Mesendoderm (in vitro differentiated cells): ENCODE measurements at regions not wholly inside any gene's neighbourhood (a gene's known extent, or its start where the extent isn't known, plus 50 kb on each side); places are given as distances from the start of the nearest gene placed in this dataset.
A peak's percentile ranks its signal among the peaks of the same experiment; 100 is the strongest.

Experiments used
- DNase-seq: peaks from one replicate; pipeline ENCODE4 v3.0.0; 2013
- H2AK5ac ChIP-seq: 2 replicates; pipeline ENCODE4 v1.6.1; 2013; ENCODE audit warnings: low read length, inconsistent platforms
- H2BK120ac ChIP-seq: 2 replicates; pipeline ENCODE4 v1.6.1; 2013; ENCODE audit warnings: low read depth, mild to moderate bottlenecking, low read length, moderate library complexity, mixed read lengths
- H2BK15ac ChIP-seq: replicated peaks from 2 replicates; pipeline ENCODE4 v1.6.1; 2013; ENCODE audit warnings: low read depth, mild to moderate bottlenecking, moderate library complexity
- H2BK5ac ChIP-seq: 2 replicates; pipeline ENCODE4 v1.6.1; 2013; ENCODE audit warnings: low read length, inconsistent platforms
- H3K18ac ChIP-seq: 2 replicates; pipeline ENCODE4 v1.6.1; 2013; ENCODE audit warnings: mild to moderate bottlenecking, low read length, mixed read lengths
- H3K23ac ChIP-seq: one replicate; pipeline ENCODE4 v1.6.1; 2013; ENCODE audit warnings: low read length
- H3K27ac ChIP-seq: 2 replicates; pipeline ENCODE4 v1.5.1; 2013; ENCODE audit warnings: low read depth, mild to moderate bottlenecking, inconsistent platforms, low read length, moderate library complexity
- H3K27me3 ChIP-seq: 2 replicates; pipeline ENCODE4 v1.6.1; 2013; ENCODE audit warnings: low read length, control low read depth, mild to moderate bottlenecking, inconsistent platforms; ENCODE audit not compliant: insufficient read depth, poor library complexity
- H3K36me3 ChIP-seq: 2 replicates; pipeline ENCODE4 v1.6.1; 2013; ENCODE audit warnings: low read length, inconsistent platforms; ENCODE audit not compliant: control insufficient read depth, insufficient read depth
- H3K4ac ChIP-seq: one replicate; pipeline ENCODE4 v1.6.1; 2013; ENCODE audit warnings: low read depth, mild to moderate bottlenecking, low read length, moderate library complexity
- H3K4me1 ChIP-seq: 2 replicates; pipeline ENCODE4 v1.6.1; 2013; ENCODE audit warnings: low read depth, low read length, inconsistent platforms; ENCODE audit not compliant: control insufficient read depth
- H3K4me2 ChIP-seq: 2 replicates; pipeline ENCODE4 v1.6.1; 2013; ENCODE audit warnings: low read length
- H3K4me3 ChIP-seq: 2 replicates; pipeline ENCODE4 v1.5.1; 2013; ENCODE audit warnings: mild to moderate bottlenecking, low read length
- H3K56ac ChIP-seq: one replicate; pipeline ENCODE4 v1.6.1; 2013; ENCODE audit warnings: low read length
- H3K79me1 ChIP-seq: 2 replicates; pipeline ENCODE4 v1.6.1; 2013; ENCODE audit warnings: low read length, inconsistent platforms
- H3K79me2 ChIP-seq: 2 replicates; pipeline ENCODE4 v1.6.1; 2013; ENCODE audit warnings: mild to moderate bottlenecking, low read length; ENCODE audit not compliant: control insufficient read depth, insufficient read depth
- H3K9ac ChIP-seq: 2 replicates; pipeline ENCODE4 v1.6.1; 2013; ENCODE audit warnings: low read length, inconsistent platforms
- H4K5ac ChIP-seq: one replicate; pipeline ENCODE4 v1.6.1; 2013; ENCODE audit warnings: low read length
- H4K8ac ChIP-seq: one replicate; pipeline ENCODE4 v1.6.1; 2013; ENCODE audit warnings: low read depth, mild to moderate bottlenecking, control low read depth, low read length, moderate library complexity
- WGBS: extraction: QIAGEN DNeasy Blood & Tissue Kit; methylation state at CpG from one replicate; pipeline ENCODE4 v1.1.7; 2013; ENCODE audit warnings: low lambda C conversion rate, missing lambda C conversion rate; ENCODE audit not compliant: insufficient coverage; ENCODE audit errors: extremely low coverage; 5-methylcytosine and 5-hydroxymethylcytosine counted together

DNA sequence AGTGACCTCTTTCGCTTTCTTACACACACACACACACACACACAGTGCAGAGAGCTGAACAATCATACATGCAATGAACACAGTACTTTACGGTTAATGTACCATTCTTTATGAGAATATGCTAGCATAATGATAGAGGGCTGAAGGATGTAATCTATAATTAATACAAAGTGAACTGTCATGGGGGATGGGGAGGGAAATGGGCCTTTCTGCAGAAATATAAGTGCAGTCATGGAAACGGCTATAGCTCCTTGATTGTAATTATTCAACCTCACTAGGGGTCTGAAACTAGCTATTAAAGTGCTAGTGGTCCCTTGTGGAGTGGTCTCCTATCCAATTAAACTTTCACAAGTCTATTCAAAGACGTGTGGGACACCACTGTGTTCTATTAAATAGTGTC lies 443.2 kb upstream of the FOXG1 start:
- H3K23ac ChIP-seq = no peak overlapping the region
- no peak for DNase-seq
- no peak overlapping the region for H3K4ac ChIP-seq
- no CpG with 5 or more reads among the region's 4 CpGs for WGBS
- H2BK15ac ChIP-seq = no peak overlapping the region
- H3K79me1 ChIP-seq = no peaks in the 10 kb centered on the region
- H3K4me2 ChIP-seq = no peak overlapping the region
- no peak overlapping the region for H3K56ac ChIP-seq
- H2BK120ac ChIP-seq = no peak overlapping the region
- no peaks in the 10 kb centered on the region for H3K27me3 ChIP-seq
- H3K18ac ChIP-seq = no peak overlapping the region
- no peaks in the 10 kb centered on the region for H3K4me1 ChIP-seq
- no peak overlapping the region for H3K4me3 ChIP-seq
- no peak overlapping the region for H3K9ac ChIP-seq
- H2BK5ac ChIP-seq = no peak overlapping the region
- H4K5ac ChIP-seq = no peak overlapping the region
- no peak overlapping the region for H3K27ac ChIP-seq
- H3K36me3 ChIP-seq = no peaks in the 10 kb centered on the region
- no peaks in the 10 kb centered on the region for H3K79me2 ChIP-seq
- H4K8ac ChIP-seq = no peak overlapping the region
- H2AK5ac ChIP-seq = no peak overlapping the region

DNA sequence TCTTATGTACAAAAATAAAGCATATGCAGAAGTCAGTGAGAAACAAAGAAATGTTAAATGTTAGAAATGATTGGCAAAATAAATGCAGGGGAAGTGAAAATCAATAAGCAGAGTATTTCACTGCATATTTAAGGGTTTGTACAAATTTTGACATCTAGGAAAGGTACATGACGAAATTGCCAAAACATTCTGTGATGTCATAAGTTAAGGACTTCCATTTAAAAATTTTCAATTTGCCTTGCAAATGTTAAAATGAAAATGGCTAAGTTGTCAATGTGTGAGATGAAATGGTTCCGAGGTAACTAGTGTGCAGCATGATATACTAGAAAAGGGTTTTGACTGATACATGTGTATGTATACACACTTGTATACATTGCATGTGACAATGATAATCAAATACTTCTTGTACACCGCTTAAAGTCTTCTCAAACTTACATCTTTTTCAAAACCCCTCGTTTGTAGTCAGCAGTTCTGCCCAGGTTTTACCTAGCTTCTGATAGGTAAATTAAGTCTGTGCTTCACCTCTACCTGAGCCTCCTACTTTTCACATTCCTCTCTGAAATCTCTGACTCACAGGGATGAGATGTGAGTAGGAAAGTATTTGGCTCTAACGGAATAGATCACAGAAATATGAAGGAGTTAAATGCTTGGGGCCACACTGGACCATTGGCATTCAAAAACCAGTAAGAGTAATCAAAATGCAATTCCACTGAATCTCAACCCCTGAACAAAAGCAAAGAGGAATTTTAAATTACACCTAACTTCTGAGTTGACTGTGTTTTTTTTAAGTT lies 442.4 kb upstream of the FOXG1 start:
- no peak overlapping the region for H2AK5ac ChIP-seq
- H3K79me2 ChIP-seq = no peaks in the 10 kb centered on the region
- H3K4me1 ChIP-seq = no peaks in the 10 kb centered on the region
- no peaks in the 10 kb centered on the region for H3K27me3 ChIP-seq
- H3K56ac ChIP-seq = no peak overlapping the region
- H2BK5ac ChIP-seq = no peak overlapping the region
- H3K23ac ChIP-seq = no peak overlapping the region
- no peak overlapping the region for H4K8ac ChIP-seq
- no peak overlapping the region for H3K4me2 ChIP-seq
- no peak overlapping the region for H3K9ac ChIP-seq
- no peaks in the 10 kb centered on the region for H3K79me1 ChIP-seq
- no peak overlapping the region for H3K18ac ChIP-seq
- H2BK120ac ChIP-seq = no peak overlapping the region
- peak; percentile 31 for DNase-seq
- WGBS = no CpG with 5 or more reads among the region's 5 CpGs
- no peak overlapping the region for H3K4me3 ChIP-seq
- H3K4ac ChIP-seq = no peak overlapping the region
- no peak overlapping the region for H3K27ac ChIP-seq
- no peak overlapping the region for H2BK15ac ChIP-seq
- no peaks in the 10 kb centered on the region for H3K36me3 ChIP-seq
- H4K5ac ChIP-seq = no peak overlapping the region

DNA sequence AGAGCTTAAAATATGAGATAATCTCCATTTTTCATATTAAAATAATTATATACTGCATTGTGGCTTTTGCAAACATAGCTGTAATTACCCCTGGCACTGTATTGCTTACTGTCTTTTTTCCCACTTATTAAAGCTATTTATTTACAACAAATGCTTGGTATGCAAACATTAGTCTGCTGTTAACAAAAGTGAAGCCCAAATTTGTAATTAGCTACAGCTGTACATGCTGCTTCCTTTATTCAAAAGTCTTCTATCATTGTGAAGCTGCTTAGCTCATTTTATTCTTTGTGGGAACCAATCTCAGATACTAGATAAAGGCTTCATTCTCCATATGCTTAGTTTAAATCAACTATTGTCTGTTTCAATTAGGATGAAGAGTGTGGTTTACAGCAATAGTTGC lies 425.8 kb upstream of the FOXG1 start:
- H3K27me3 ChIP-seq = no peaks in the 10 kb centered on the region
- no peak overlapping the region for H2BK15ac ChIP-seq
- no peak overlapping the region for H3K4me3 ChIP-seq
- H3K56ac ChIP-seq = no peak overlapping the region
- H3K36me3 ChIP-seq = no peaks in the 10 kb centered on the region
- H4K5ac ChIP-seq = no peak overlapping the region
- no peaks in the 10 kb centered on the region for H3K79me1 ChIP-seq
- no peak overlapping the region for H3K18ac ChIP-seq
- no peaks in the 10 kb centered on the region for H3K4me1 ChIP-seq
- H3K27ac ChIP-seq = no peak overlapping the region
- H2AK5ac ChIP-seq = no peak overlapping the region
- no peak overlapping the region for H3K4me2 ChIP-seq
- no peak for DNase-seq
- no peak overlapping the region for H3K9ac ChIP-seq
- no peak overlapping the region for H3K4ac ChIP-seq
- H2BK120ac ChIP-seq = no peak overlapping the region
- H2BK5ac ChIP-seq = no peak overlapping the region
- H3K23ac ChIP-seq = no peak overlapping the region
- H3K79me2 ChIP-seq = no peaks in the 10 kb centered on the region
- no peak overlapping the region for H4K8ac ChIP-seq

- Histone ChIP-seq H3K4me2 (no peak overlapping the region), H2BK5ac (no peak overlapping the region), H3K27ac (no peak overlapping the region), H3K56ac (no peak overlapping the region), H3K9ac (no peak overlapping the region), H3K4me3 (no peak overlapping the region), H4K8ac (no peak overlapping the region), H3K4me1 (no peaks in the 10 kb centered on the region), H2BK120ac (no peak overlapping the region), H2BK15ac (no peak overlapping the region), H3K36me3 (no peaks in the 10 kb centered on the region), H3K79me1 (no peaks in the 10 kb centered on the region), H3K27me3 (no peaks in the 10 kb centered on the region), H3K79me2 (no peaks in the 10 kb centered on the region), H3K18ac (no peak overlapping the region), H2AK5ac (no peak overlapping the region), H4K5ac (no peak overlapping the region), H3K4ac (no peak overlapping the region), H3K23ac (no peak overlapping the region)
- no peak for DNase-seq
Observed at GRCh38 chr14:28344381-28344780, 422.2 kb upstream of the FOXG1 start.

DNA sequence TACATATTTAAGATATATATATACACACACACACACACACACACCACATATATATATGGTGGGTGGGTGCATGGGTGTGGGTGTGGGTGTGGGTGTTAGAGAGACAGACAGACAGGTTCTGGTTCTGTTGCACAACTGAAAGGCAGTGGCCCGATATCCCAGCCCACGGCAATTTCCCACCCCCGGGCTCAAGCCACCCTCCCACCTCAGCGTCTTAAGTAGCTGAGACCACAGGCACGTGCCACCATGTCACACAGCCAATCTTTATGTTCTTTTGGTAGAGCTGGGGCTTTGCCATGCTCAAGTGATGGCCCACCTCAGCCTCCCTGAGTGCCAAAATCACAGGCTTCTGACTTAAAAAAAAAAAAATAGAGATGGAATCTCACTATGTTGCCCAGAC lies 417.8 kb upstream of the FOXG1 start:
- no peak for DNase-seq
- Histone ChIP-seq H2BK15ac (no peak overlapping the region), H3K4me1 (no peaks in the 10 kb centered on the region), H3K79me2 (no peaks in the 10 kb centered on the region), H2BK5ac (no peak overlapping the region), H3K56ac (no peak overlapping the region), H3K27me3 (no peaks in the 10 kb centered on the region), H3K4me2 (no peak overlapping the region), H3K9ac (no peak overlapping the region), H4K8ac (no peak overlapping the region), H3K23ac (no peak overlapping the region), H3K18ac (no peak overlapping the region), H3K79me1 (no peaks in the 10 kb centered on the region), H3K4me3 (no peak overlapping the region), H3K4ac (no peak overlapping the region), H3K27ac (no peak overlapping the region), H4K5ac (no peak overlapping the region), H3K36me3 (no peaks in the 10 kb centered on the region), H2BK120ac (no peak overlapping the region), H2AK5ac (no peak overlapping the region)
- no CpG with 5 or more reads among the region's 5 CpGs for WGBS

- no CpG with 5 or more reads among the region's 1 CpG for WGBS
- Histone ChIP-seq H3K56ac (no peak overlapping the region), H3K9ac (no peak overlapping the region), H4K8ac (no peak overlapping the region), H2BK120ac (no peak overlapping the region), H3K27ac (no peak overlapping the region), H3K79me2 (no peaks in the 10 kb centered on the region), H4K5ac (no peak overlapping the region), H2BK5ac (no peak overlapping the region), H3K79me1 (no peaks in the 10 kb centered on the region), H2AK5ac (no peak overlapping the region), H3K4ac (no peak overlapping the region), H3K18ac (no peak overlapping the region), H3K36me3 (no peaks in the 10 kb centered on the region), H2BK15ac (no peak overlapping the region), H3K4me1 (no peaks in the 10 kb centered on the region), H3K27me3 (no peaks in the 10 kb centered on the region), H3K23ac (no peak overlapping the region), H3K4me2 (no peak overlapping the region), H3K4me3 (no peak overlapping the region)
- DNase-seq = no peak
Observed at GRCh38 chr14:28356819-28357218, 409.8 kb upstream of the FOXG1 start.
